Activated CD8-positive, alpha-beta memory T cell treated with anti-CD3 and anti-CD28 coated beads for 48 hours (primary cell): ENCODE measurements at regions not wholly inside any gene's neighbourhood (a gene's known extent, or its start where the extent isn't known, plus 50 kb on each side); places are given as distances from the start of the nearest gene placed in this dataset.

ENCODE experiments used
- DNase-seq, 3 experiments: peaks; one replicate each; pipeline ENCODE4 v3.0.0-alpha.2; 2020; ENCODE audit warnings: low read depth in 2 of 3, low spot score in 2 of 3

DNA sequence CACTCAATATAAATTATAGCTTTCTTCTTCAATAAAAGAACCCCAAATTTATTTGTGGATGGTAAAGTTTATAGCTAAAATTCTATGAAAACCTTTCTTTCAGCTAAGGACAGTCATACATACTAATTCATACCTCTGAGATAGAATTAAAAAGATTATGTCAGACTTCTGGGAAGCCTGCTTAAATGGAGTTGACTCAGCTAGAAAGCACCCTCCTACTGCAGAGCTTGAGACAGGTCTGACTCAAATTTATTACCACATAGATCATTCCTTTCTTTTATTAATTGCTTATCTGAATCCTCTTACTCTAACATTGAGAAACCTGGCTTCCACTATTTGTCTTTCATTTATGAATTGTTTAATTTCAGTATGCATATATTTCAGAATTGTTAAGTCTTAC, 1007.0 kb upstream of the LRFN5 start:
- DNase-seq: no peak

DNA sequence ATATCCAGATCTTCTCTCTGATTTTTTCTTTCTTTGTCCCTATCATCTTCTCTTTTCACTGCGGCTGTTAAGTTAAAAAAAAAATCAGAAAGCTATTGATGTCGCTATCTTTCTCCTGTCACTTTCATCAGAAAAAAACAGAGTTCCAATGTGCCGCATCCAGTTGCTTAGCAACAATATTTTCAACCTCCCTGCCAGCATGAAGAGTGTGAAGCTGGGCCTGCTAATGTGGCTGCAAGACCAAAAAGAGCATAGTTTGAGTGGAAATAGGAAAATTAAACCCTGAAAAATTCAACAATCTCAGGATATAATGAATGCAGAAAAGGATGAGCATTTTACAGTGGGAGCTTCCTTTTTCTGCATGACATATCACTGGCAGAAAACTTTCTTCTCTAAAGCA, 1025.4 kb upstream of the LRFN5 start:
- DNase-seq: no peak

DNA sequence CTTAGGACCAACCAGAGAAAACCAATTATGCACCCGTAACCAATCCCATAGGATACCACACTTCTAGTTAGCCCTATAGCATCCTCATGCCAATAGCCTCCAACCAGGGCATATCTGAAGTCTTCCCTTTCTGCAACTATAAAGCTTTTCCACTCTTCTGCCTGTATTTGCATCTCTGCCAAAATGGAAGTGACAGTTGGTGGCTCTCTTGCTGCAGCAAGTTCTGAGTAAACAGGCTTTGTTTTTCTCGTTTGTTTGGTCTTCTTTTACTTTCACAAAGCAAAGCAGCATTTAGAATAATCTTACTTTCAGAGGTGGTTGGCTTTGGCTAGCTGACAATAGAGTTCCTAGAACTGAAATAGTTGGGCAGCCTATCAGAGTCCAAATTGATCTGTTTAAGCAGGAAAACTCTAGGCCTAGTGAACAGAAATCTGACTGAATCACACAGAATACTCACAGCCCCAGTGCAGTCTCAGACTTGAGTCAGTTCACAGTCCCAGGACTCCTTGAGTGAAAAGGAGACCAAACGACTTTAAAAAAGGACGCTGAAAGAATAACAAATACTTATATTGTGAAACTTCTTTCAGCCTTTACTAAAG, 1029.7 kb upstream of the LRFN5 start:
- no peak for DNase-seq

DNA sequence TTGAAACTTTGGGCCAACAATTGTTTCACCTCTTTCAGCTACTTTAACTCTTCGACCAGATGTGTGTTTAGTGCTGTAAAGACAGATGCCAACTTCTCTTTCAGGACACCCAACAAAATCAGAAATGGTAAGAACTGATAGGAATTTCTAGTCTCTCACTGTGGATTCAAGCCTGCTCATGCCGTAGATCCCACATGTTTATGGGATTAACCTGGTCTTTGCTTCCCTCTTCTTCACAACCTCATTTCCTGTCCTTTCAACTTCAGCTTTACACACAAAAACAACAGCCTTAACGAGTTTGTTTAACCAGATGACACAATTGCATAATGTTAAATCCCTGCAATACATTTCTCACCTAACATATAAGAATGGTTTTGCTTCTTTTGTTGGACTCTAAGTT, 1031.9 kb upstream of the LRFN5 start:
- DNase-seq: no peak

DNA sequence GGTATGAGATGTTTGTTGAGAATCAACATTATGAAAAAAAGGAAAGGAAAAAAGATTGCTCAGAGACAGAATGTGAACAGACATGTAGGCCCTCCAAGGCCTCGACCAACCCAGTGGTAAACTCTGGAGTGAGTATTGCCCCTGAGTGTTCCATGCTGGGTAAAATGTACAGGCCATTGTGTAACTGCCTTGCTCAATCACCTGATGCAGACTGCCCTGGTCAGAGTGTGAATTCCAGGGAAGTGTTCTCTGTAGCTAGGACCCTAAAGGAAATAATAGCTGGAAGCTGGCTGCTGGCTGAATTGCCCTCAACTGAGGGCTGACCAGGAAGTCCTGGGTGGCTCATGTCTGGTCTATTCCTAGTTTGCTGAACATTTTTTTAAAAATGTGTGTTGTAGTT, 1081.4 kb upstream of the LRFN5 start:
- no peak for DNase-seq

DNA sequence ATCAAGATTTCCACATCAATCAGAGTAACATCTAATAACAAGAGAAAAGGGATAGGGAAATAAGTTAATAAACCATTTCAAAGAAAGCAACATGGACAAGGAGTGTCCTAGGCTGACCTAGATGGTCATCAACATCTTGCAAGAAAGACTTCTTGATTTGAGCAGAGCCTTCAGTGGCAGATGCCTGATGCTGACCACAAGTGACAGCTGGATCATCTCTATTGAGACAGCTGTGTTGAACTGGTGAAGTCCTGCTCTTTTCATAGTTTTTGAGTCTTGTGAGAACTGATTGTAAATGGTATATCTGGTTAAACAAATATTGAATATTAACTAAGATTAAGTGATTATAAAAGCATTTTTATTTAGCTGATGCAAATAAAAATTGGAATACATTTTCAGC, 1083.6 kb upstream of the LRFN5 start:
- DNase-seq: no peak

DNA sequence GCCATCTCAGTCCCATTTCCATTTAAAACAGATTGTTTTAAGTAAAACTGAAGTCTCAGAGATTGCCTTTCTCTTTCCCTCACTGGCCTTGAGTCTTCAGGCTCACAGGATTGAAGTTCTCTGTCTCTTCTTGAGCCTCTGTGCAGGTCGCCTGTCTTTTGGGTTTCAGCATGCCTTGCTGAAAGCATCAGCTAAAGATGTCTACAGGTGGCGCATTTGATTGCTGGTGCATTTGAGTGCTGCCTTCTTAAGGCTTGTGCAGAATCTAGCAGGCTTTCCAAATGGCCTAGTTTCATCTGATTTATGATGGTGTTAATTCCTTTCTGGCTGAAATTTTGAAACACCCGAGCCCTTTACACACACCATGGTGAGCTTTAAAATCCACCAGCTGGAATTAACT, 1062.2 kb upstream of the FBXO33 start:
- no peak for DNase-seq

DNA sequence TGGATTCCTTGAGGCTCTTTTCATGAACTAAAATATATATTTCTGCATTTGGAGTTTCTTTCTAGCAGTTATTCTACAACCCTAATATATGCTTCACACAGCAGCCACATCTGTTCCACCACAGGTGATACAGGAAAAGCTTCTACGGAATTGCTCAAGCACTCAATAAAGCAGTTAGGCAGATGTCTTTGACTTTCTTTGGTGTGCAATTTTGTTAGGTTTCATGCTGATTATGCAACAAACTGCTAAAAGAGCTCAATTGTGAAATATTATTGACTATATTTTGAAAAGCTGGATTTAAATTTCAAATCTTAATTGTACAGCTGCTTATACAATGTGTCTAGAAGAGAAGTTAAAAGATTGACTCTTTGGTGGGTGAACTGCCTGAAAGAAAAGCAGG, 1055.6 kb upstream of the FBXO33 start:
- DNase-seq: no peak

DNA sequence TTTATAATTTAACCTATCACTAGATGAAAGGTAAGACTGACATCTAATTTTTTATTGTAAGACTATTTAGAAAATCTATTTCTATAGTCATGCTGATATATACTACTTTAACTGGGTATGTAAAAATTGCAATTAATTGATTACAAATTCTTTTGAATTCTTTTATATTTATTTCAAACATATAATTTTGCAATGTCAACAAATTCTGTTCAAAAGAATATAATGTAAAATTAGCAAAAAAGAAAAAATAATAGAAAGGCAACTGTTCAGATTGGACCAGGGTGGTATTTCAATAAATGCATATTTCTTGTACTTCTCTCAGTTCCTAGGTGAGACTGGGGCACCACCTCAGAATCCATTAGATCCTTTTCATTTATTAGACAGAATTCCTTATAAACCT, 1053.5 kb upstream of the FBXO33 start:
- no peak for DNase-seq

DNA sequence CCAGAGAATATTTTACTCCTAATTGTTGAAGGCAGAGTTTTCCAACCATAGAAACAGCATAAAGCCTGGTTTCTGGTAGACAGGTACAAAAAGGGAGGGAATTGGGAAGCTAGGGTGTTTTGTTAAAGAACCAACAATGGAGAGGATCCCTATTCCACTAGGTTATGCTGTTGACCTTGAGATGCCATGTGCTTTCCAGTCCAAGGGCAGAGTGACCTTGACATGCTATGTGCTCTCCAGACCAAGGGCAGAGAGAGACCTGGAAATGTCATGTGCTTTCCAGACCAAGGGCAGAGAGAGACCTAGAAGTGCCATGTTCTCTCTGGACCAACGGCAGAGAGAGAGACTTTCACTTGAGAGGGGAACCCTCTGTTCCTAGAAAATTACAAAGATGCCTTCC, 1043.8 kb upstream of the FBXO33 start:
- no peak for DNase-seq

DNA sequence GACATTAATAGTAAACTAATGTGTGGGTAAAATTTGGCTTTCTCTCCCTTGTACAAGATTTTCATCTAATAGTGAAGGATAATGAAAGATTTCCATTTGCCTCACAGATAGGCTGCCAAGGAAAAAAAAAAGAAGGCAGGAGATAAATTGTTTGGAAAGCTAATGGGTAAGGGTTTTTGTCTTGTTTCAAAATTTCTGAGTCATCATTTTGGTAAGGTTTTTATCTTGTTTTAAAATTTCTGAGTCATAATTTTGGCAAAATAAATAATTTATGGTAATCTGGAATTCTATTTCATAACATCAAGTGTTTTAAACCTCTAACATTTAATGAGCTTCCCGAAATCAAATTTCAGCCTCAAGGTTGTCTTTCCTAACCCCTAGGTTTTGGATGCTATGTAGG, 1035.7 kb upstream of the FBXO33 start:
- DNase-seq: no peak

DNA sequence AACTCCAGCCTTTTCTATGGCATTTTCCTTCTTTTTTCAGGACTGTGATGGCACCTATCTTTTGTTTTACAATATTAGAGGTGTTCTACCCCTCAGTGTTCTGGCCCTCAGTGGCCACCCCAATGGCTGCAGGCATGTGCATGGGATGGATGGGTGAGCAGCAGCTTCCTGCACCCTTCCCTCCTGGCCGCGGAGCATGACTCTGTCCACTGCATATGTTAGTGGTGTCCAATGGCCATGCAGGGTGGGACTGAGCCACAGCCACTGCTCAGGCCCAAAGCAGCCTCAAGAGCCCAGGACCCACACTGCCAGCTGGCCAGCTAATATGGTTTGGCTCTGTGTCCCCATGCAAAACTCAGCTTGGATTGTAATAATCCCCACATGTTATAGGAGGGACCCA, 1032.3 kb upstream of the FBXO33 start:
- no peak for DNase-seq

DNA sequence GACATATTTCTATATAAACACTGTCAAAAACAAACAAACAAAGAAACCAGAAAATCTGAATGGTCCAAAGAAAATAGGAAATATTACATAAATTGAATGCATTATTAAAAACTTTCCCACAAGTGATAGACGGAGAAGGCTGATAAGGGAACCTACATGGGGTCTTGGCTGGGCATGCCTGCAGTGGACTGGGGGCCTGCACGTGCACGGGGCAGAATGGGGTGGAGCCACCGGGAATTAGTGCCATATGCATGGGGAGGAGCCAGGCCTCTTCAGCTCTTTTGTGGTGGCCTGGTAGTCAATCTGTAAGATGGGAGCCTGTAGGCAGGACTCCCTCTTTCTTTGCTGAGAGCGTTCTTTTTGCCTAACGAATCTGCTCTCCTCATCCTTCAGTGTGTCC, 1031.7 kb upstream of the FBXO33 start:
- no peak for DNase-seq

DNA sequence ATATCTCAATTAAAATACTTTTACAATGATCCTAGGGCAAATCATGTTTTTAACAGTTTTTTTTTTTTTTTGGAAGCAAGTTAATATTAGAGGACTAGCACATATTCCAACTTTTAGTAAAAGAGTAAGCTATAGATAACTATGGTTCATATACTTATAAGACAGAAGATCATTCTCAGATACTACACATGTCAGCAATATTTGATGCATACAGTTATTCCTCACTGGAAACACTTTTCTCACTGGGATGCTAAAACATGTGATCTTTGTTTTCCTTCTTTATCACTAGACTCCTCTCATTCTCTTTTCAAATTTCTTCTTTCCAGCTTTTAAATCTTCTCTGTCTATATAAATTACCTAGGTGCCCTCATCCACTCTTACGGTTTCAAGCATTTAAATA, 1020.4 kb upstream of the FBXO33 start:
- DNase-seq: no peak

DNA sequence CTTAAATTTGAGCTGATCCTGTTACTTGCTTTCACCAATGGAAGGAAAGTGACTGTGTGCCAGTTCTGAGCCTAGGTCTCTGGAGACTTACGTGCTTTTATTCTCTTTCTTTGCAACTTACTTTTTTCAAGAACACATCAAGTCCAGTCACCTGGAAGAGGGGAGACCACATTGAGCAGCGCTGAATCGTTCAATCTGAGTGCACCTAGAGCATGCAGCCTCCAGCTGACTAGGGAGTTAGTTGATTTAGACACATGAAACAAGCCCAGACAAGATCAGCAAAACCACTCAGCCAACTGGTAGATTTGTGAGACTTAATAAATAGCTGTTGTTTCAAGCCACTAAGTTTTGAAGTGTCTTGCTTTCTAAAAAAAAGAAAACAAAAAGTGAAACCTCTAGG, 1014.8 kb upstream of the FBXO33 start:
- DNase-seq: no peak

DNA sequence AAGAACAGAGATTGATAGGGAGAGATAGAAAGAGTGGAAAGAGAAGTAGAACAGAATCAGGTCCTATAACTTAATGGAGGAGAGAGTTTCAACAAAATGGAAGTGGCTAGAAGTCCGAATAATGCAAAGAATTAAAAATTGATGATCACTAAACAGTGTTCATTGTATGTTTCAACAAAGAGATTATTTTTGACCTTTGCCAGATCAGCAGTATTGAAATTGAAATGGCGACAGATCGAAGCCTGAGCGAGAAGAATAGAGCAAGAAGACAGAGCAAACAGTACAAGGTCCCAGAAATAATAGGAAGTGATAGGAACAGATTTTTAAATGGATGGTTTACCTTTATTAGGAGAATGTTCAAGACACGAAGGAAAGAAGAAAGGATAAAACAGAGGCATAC, 1012.8 kb upstream of the FBXO33 start:
- no peak for DNase-seq

DNA sequence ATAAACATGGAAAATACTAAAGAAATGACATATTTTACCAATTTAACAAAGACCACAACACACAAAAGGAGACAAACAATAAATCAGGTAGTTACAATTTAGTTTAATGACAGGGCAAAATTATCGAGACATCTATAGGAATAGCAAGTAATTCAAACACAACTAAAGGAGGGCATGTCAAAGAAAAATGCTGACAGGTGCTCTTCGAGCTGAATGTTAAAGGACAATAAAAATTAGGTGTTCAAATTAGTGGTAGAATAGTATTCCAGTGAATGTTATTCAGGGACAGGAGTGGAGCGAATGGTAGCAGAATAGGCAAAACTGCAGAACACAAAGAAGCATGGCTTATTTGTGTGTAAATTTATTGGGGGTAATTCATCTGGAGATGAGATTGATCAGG, 1004.3 kb upstream of the FBXO33 start:
- no peak for DNase-seq

DNA sequence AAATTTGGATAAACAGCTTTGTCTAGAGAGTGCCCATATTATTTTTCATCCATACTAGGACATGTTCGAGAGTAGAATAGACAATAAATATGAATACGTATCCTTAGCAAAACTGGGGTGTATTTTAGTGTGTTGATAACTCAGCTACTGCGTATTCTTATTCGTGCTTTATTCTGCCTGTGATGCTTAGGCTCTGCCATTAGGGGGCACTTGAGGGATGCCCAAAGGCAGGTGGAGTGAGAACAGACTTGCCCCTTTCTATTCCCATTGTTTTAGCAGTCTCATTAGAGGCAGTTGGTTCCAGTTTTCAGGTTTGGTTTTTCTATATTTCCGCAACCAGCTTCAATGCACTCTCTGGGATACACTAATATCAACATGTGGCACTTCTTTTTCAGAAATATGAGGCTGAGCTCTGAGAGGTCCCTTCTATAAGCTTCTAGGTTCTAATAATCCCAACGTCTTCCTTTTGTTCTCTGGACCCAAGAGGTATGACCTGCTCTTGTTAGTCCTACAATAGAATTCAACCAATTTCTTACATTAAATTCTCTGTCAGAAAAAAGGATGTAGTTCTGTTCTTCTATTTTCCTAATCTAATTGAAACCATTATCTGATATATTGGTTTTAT, 985.7 kb upstream of the FBXO33 start:
- DNase-seq: no peak

DNA sequence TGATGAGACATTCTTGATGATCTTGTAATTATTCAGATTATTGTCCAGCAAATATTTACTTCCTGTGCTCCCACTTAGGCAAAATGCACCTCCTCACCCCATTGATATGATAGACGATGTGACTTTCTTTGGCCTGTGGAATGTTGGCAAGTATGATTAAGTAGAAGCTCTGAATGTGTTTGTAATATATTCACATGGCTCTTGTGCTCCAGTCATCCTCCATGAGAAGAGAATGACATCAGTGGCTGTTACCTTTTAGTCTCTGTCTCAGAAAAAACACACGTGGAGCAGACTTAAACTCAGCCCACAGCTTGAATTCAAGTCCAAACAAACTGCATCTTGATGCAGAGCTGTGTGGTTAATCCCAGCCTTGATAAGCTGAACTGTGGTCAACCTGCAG, 984.3 kb upstream of the FBXO33 start:
- no peak for DNase-seq

DNA sequence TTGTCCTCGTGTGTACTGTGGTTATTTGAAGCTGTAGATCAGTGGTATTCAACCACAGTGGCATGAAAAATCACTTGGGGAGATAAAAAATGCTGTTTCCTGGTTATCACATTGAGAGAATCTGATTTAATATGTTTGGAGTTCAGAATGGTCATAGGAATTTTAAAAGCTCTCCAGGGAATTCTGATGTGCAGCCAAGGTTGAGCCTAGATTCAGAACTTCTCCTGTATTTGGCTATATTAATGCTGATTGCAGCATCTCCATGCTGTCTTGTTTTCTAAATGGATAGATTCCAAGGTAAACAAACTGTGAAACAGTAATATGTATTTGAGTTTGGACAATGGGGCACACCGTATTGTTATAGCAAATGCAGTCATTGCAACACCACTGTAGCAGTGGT, 982.2 kb upstream of the FBXO33 start:
- no peak for DNase-seq

DNA sequence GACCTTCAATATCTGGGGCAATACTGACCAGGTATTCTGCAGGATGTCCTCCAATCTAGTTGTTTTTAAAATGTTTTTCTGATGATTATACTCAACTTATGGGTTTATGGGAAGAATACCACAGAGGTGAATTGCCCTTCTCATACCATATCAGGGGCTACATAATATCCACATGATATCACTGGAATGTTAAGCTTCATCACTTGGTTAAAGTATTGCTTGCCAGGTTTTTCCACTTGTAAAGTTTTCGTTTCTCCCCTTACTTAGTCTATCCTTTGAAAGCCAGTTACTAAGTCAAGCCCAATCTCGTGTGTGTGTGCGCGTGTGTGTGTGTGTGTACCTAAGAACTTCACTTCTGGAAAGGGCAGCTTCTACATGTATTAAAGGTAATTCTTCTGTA, 980.9 kb upstream of the FBXO33 start:
- DNase-seq: no peak

DNA sequence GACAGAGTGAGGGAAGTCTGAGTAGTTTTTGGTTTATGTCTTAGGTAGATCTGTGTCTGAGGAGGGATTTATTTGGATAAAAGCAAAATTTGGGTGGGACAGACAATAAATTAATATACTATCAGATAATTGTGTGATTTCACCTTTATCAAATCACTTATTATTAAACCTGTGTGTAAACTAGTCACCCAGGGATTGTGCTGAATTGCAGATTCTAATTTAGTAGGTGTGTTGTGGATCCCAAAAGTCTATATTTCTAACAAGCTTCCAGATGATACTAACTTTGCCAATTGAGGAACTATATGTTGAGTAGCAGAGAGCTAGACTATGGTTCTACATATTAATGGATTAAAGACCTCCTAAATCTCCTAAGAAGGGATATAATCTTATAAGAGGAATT, 978.5 kb upstream of the FBXO33 start:
- no peak for DNase-seq

DNA sequence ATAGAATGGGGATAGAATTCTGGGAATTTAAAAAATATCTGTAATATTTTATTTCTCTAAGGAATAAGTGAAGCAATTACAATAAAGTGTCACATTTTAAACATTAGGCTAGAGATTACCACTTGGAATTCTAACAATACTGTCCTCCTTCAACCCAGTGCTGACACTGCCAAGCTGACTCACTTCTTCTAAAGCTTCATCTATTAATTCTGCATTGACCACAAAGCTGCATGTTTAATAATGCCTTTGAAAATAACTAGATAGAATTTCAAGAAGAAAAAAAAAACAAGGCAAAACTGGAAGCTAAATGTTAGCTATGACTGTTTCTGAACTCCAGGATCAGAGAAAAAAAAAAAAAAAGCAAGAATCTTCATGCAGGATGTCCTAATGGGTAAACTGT, 970.7 kb upstream of the FBXO33 start:
- DNase-seq: no peak

DNA sequence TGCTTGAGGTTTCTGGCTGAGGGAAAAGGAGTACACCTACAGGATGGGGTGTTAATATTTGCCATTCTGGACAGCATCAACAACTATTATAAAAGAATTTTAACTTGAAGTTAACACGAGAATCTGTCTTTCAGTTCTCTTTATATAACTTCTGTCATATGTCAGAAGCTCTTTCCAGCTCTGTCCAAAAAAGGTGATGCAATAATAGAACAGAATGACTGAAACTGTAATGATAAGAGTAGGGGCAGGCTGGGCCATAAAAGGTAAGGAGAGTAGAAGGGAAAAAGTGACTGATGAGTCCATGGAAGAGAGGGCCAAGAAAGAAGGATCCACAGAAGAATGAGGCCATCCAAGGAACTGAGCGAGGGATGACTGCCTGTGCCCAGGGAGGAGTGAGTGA, 966.7 kb upstream of the FBXO33 start:
- no peak for DNase-seq
